Endothelial cell of umbilical vein (primary cell): ENCODE measurements at regions not wholly inside any gene's neighbourhood (a gene's known extent, or its start where the extent isn't known, plus 50 kb on each side); places are given as distances from the start of the nearest gene placed in this dataset.

Experiments
- BruUV-seq: library from RNA; stranded (reverse); fragments of 400-500 nt; replicated peaks from 2 replicates; lab custom pipeline; 2021; lab: Mats Ljungman, UMichigan
- CTCF ChIA-PET: fragments of 300-600, 350-600 bp; sonication (Branson Sonifier 250); formaldehyde crosslinking; loops from one replicate; lab custom pipeline; 2021; ENCODE audit warnings: antibody characterized with exemption, inconsistent platforms; lab: Charles Lee
- POLR2A ChIA-PET: fragments of 300-600, 350-600 bp; sonication (Branson Sonifier 250); formaldehyde crosslinking; loops from one replicate; lab custom pipeline; 2021; ENCODE audit warnings: antibody characterized with exemption, inconsistent platforms; lab: Charles Lee
- DNase-seq: peaks from one replicate; pipeline ENCODE4 v3.0.0-alpha.2; 2011; ENCODE audit warnings: low read depth, low spot score
- FAIRE-seq: peaks from 2 replicates; lab custom pipeline; 2011; peaks lifted over from hg19 to GRCh38; lab: Jason Lieb, UNC
- H2AFZ ChIP-seq: 2 replicates; pipeline ENCODE4 v1.6.0; 2012; ENCODE audit warnings: low read depth, low read length, control low read depth, inconsistent platforms
- H3K27ac ChIP-seq: 2 replicates; pipeline ENCODE4 v1.5.1; 2011; ENCODE audit warnings: low read depth, mild to moderate bottlenecking, control low read depth, low read length, moderate library complexity; ENCODE audit not compliant: insufficient read depth
- H3K27me3 ChIP-seq, 2 experiments: 2 replicates each; pipeline versions ENCODE4 v1.6.0 to v1.6.1; 2011; ENCODE audit warnings: low read length in 2 of 2, mixed read lengths in 1 of 2; ENCODE audit not compliant: control insufficient read depth in 2 of 2, insufficient read depth in 2 of 2
- H3K36me3 ChIP-seq, 2 experiments: 2 replicates in 1 of 2; 3 replicates in 1 of 2; pipeline ENCODE4 v1.5.1; 2011; ENCODE audit warnings: low read length in 2 of 2, mild to moderate bottlenecking in 1 of 2, moderate library complexity in 1 of 2; ENCODE audit not compliant: control insufficient read depth in 2 of 2, insufficient read depth in 2 of 2; ENCODE audit errors: extremely low read depth in 1 of 2
- H3K4me1 ChIP-seq: 3 replicates; pipeline ENCODE4 v1.5.1; 2011; ENCODE audit warnings: mild to moderate bottlenecking, low read length; ENCODE audit not compliant: control insufficient read depth, insufficient read depth; ENCODE audit errors: extremely low read depth
- H3K4me2 ChIP-seq: 2 replicates; pipeline ENCODE4 v1.6.1; 2011; ENCODE audit warnings: low read length, control low read depth, mixed read lengths; ENCODE audit not compliant: insufficient read depth
- H3K4me3 ChIP-seq, 3 experiments: fragments of 200-600 bp in 1 of 3; sonication (generic), shearing (Covaris generic) in 1 of 3; replicated peaks in 1 of 3; 2 replicates each; pipeline ENCODE4 v1.5.1; 2011 to 2016; ENCODE audit warnings: control low read depth in 3 of 3, low read length in 3 of 3, mild to moderate bottlenecking in 2 of 3, inconsistent platforms in 1 of 3, low read depth in 1 of 3, moderate library complexity in 1 of 3; ENCODE audit not compliant: insufficient read depth in 1 of 3
- H3K79me2 ChIP-seq: 2 replicates; pipeline ENCODE4 v1.6.0; 2012; ENCODE audit warnings: low read length, inconsistent platforms; ENCODE audit not compliant: control insufficient read depth, insufficient read depth
- H3K9ac ChIP-seq: replicated peaks from 2 replicates; pipeline ENCODE3; 2011; ENCODE audit warnings: low read length, control low read depth; ENCODE audit not compliant: insufficient read depth; ENCODE audit errors: extremely low read depth
- H3K9me1 ChIP-seq: replicated peaks from 3 replicates; pipeline ENCODE4 v1.6.0; 2011; ENCODE audit warnings: mild to moderate bottlenecking, low read length; ENCODE audit not compliant: control insufficient read depth, insufficient read depth; ENCODE audit errors: extremely low read depth
- H3K9me3 ChIP-seq: replicated peaks from 2 replicates; pipeline ENCODE4 v1.5.1; 2012; ENCODE audit warnings: low read length, inconsistent platforms; ENCODE audit not compliant: control insufficient read depth, insufficient read depth
- H4K20me1 ChIP-seq: replicated peaks from 2 replicates; pipeline ENCODE3; 2011; ENCODE audit warnings: mild to moderate bottlenecking, low read length; ENCODE audit not compliant: control insufficient read depth, insufficient read depth; ENCODE audit errors: extremely low read depth
- EZH2 ChIP-seq: IDR thresholded peaks from 2 replicates; pipeline ENCODE4 v1.6.1; 2012; ENCODE audit warnings: borderline replicate concordance, low read depth, mild to moderate bottlenecking, moderate library complexity, low read length, inconsistent platforms; ENCODE audit not compliant: severe bottlenecking
- FOS ChIP-seq: IDR thresholded peaks from 2 replicates; pipeline ENCODE4 v1.6.1; 2011; ENCODE audit warnings: mild to moderate bottlenecking, low read length, moderate library complexity, borderline replicate concordance; ENCODE audit not compliant: insufficient read depth
- GATA2 ChIP-seq: IDR thresholded peaks from 2 replicates; pipeline ENCODE4 v1.7.0; 2011; ENCODE audit warnings: low read depth, mild to moderate bottlenecking, moderate library complexity, mixed read lengths, low read length; ENCODE audit not compliant: insufficient read length, insufficient read depth
- JUN ChIP-seq: IDR thresholded peaks from 2 replicates; pipeline ENCODE4 v1.6.1; 2011; ENCODE audit warnings: borderline replicate concordance, low read depth; ENCODE audit not compliant: insufficient read length, insufficient read depth
- MYC ChIP-seq: IDR thresholded peaks from one replicate; pipeline ENCODE4 v1.6.1; 2011; ENCODE audit warnings: mild to moderate bottlenecking, low read depth, low read length
- POLR2A ChIP-seq: IDR thresholded peaks from 2 replicates; pipeline ENCODE4 v1.6.1; 2012; ENCODE audit warnings: low read depth, mild to moderate bottlenecking, control low read depth, low read length
- POLR2AphosphoS5 ChIP-seq: IDR thresholded peaks from 2 replicates; pipeline ENCODE4 v1.6.1; 2012; ENCODE audit warnings: low read depth, mild to moderate bottlenecking, control low read depth, low read length, moderate library complexity; ENCODE audit not compliant: insufficient read depth
- dilution Hi-C: fragments of 300-500 bp; cut with MboI; formaldehyde crosslinking; loops from one replicate; pipeline ENCODE4 v1.15.0; 2019; ENCODE audit warnings: low sequenced_read_pairs; ENCODE audit not compliant: extremely low pct_ligation_motif_present
- intact Hi-C: fragments of 100-400 bp; cut with micrococcal nuclease; formaldehyde crosslinking; loops from one replicate; pipeline ENCODE4 v1.10.0; 2022
- TF ChIP-seq, protein P1 (sequence below): IDR thresholded peaks from 2 replicates; pipeline ENCODE4 v1.6.1; 2011; ENCODE audit not compliant: insufficient read depth, insufficient read length
- TF ChIP-seq, protein P2 (sequence below), 2 donors: IDR thresholded peaks; 1 replicate in 1 of 2; 2 replicates in 1 of 2; pipeline ENCODE4 v1.5.1; 2011; ENCODE audit warnings: low read length in 2 of 2, mild to moderate bottlenecking in 2 of 2, moderate library complexity in 2 of 2, control low read depth in 1 of 2, inconsistent platforms in 1 of 2, low read depth in 1 of 2; ENCODE audit not compliant: insufficient read depth in 1 of 2; ENCODE audit errors: extremely low read depth in 1 of 2

DNA sequence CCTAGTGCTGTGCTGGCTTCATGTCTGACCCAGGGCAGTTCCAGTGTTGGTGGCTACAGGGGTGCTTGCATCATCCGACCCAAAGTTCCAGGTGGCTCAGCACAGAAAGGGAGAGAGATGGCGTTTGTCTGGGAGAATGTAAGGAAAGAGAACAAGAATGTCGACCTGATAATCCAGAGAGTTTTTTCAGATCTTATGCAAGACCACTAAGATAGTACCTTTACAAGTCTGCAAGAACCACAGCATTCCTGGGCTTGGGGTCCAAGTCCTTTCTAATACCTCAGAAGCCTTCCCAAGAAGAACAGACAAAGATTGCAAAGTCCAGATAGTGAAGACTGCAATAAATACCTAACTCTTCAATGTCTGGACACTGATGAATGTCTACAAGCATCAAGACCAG is 363.0 kb upstream of the TOM1L1 start:
- FAIRE-seq (no peak), DNase-seq (no peak)
- intact Hi-C loops, result no loop called here
- ChIA-PET POLR2A (no interaction called here), CTCF (no interaction called here)
- no peaks in the 10 kb centered on the region for H3K79me2 ChIP-seq
- H3K27ac ChIP-seq, result no peak overlapping the region
- dilution Hi-C loops, result no loop called here
- H3K4me2 ChIP-seq, result no peak overlapping the region
- H2AFZ ChIP-seq, result no peak overlapping the region
- TF ChIP-seq, protein P1, sequence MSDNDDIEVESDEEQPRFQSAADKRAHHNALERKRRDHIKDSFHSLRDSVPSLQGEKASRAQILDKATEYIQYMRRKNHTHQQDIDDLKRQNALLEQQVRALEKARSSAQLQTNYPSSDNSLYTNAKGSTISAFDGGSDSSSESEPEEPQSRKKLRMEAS, result no peak
- TF ChIP-seq POLR2AphosphoS5, result no peak
- TF ChIP-seq EZH2, result no peak
- no peak for TF ChIP-seq FOS
- TF ChIP-seq, protein P2, sequence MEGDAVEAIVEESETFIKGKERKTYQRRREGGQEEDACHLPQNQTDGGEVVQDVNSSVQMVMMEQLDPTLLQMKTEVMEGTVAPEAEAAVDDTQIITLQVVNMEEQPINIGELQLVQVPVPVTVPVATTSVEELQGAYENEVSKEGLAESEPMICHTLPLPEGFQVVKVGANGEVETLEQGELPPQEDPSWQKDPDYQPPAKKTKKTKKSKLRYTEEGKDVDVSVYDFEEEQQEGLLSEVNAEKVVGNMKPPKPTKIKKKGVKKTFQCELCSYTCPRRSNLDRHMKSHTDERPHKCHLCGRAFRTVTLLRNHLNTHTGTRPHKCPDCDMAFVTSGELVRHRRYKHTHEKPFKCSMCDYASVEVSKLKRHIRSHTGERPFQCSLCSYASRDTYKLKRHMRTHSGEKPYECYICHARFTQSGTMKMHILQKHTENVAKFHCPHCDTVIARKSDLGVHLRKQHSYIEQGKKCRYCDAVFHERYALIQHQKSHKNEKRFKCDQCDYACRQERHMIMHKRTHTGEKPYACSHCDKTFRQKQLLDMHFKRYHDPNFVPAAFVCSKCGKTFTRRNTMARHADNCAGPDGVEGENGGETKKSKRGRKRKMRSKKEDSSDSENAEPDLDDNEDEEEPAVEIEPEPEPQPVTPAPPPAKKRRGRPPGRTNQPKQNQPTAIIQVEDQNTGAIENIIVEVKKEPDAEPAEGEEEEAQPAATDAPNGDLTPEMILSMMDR (IDR thresholded peaks at IDR 0.05; ENCODE audit: extremely low read depth in 1 of 2, insufficient read depth in 1 of 2, low read depth in 1 of 2, low read length in 2 of 2), result no peak
- TF ChIP-seq GATA2, result no peak
- TF ChIP-seq POLR2A, result no peak
- TF ChIP-seq JUN, result no peak
- no peak for TF ChIP-seq MYC
- no peaks in the 10 kb centered on the region for H3K9me3 ChIP-seq
- H4K20me1 ChIP-seq, result no peaks in the 10 kb centered on the region
- no peaks in the 10 kb centered on the region for H3K9me1 ChIP-seq
- no peak overlapping the region for H3K4me3 ChIP-seq
- no peaks in the 10 kb centered on the region for H3K27me3 ChIP-seq
- H3K9ac ChIP-seq, result no peak overlapping the region
- H3K36me3 ChIP-seq, result no peaks in the 10 kb centered on the region
- BruUV-seq, result no TSS peak
- no peaks in the 10 kb centered on the region for H3K4me1 ChIP-seq
